Hematopoietic multipotent progenitor cell treated with erythropoietin and hydrocortisone succinate and interleukin-3 and kit ligand, for 6 days (in vitro differentiated cells): ENCODE measurements at regions not wholly inside any gene's neighbourhood (a gene's known extent, or its start where the extent isn't known, plus 50 kb on each side); places are given as distances from the start of the nearest gene placed in this dataset.
"Not testable (repeated sequence)": the region's sequence is repeated elsewhere in the genome, so short reads cannot be mapped to it uniquely, and the experiment has no call there.

Experiments
- DNase-seq: peaks from one replicate; pipeline ENCODE4 v3.0.0-alpha.2; 2015

- DNase-seq, result not testable (repeated sequence)
Measured at GRCh38 chr15:37427393-37427792, 327.0 kb upstream of the MEIS2 start.

GRCh38 chr15:37446921-37447320, 346.6 kb upstream of the MEIS2 start:
- DNase-seq, result no peak

GRCh38 chr15:37452498-37452897, 352.1 kb upstream of the MEIS2 start:
- DNase-seq, result no peak

- DNase-seq, result no peak
Measured at GRCh38 chr15:37480482-37480881, 380.1 kb upstream of the MEIS2 start.

- no peak for DNase-seq
Measured at GRCh38 chr15:37481126-37481525, 380.8 kb upstream of the MEIS2 start.

- DNase-seq, result no peak
Measured at GRCh38 chr15:37483779-37484178, 383.4 kb upstream of the MEIS2 start.

GRCh38 chr15:37485056-37485455, 384.7 kb upstream of the MEIS2 start:
- no peak for DNase-seq

- no peak for DNase-seq
Measured at GRCh38 chr15:37490707-37491106, 390.4 kb upstream of the MEIS2 start.

- DNase-seq, result no peak
Measured at GRCh38 chr15:37516621-37517020, 416.3 kb upstream of the MEIS2 start.

GRCh38 chr15:37517191-37517895, 417.0 kb upstream of the MEIS2 start:
- no peak for DNase-seq

GRCh38 chr15:37518436-37518835, 416.0 kb upstream of the TMCO5A start:
- DNase-seq, result no peak

- no peak for DNase-seq
Measured at GRCh38 chr15:37520026-37520425, 414.4 kb upstream of the TMCO5A start.

- DNase-seq, result no peak
Measured at GRCh38 chr15:37520882-37521281, 413.6 kb upstream of the TMCO5A start.

- DNase-seq, result no peak
Measured at GRCh38 chr15:37524601-37525000, 409.8 kb upstream of the TMCO5A start.

GRCh38 chr15:37528432-37528831, 406.0 kb upstream of the TMCO5A start:
- no peak for DNase-seq

GRCh38 chr15:37536967-37537605, 397.4 kb upstream of the TMCO5A start:
- DNase-seq, result no peak

GRCh38 chr15:37537802-37538201, 396.6 kb upstream of the TMCO5A start:
- DNase-seq, result no peak

- DNase-seq, result no peak
Measured at GRCh38 chr15:37548116-37548515, 386.3 kb upstream of the TMCO5A start.

GRCh38 chr15:37550360-37551024, 383.9 kb upstream of the TMCO5A start:
- DNase-seq, result no peak

GRCh38 chr15:37572401-37572800, 362.0 kb upstream of the TMCO5A start:
- DNase-seq, result no peak

GRCh38 chr15:37574985-37575384, 359.5 kb upstream of the TMCO5A start:
- DNase-seq, result no peak

GRCh38 chr15:37576952-37577351, 357.5 kb upstream of the TMCO5A start:
- DNase-seq, result no peak

GRCh38 chr15:37581866-37582532, 352.4 kb upstream of the TMCO5A start:
- DNase-seq, result no peak

GRCh38 chr15:37582852-37583251, 351.6 kb upstream of the TMCO5A start:
- DNase-seq, result no peak
